ENCODE measurements at regions not wholly inside any gene's neighbourhood (a gene's known extent, or its start where the extent isn't known, plus 50 kb on each side); places are given as distances from the start of the nearest gene placed in this dataset.

DNA sequence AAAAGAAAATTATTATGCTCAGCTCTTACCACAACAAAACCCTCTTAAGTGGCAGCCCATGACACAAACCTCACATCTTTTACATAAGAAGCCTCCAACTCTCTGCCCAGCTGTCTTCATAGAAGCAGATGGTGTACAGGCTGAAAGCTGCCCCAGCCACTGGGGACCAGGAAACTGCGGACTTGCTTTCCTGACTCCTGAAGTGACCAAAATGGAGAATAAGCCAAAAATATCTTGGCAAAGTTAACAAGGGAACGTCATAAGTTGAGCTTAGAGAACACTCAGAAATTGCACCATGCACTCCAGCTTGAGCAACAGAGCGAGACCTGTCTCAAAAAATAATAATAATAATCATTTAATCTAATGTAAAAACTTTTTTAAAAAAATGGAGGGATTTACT is 160.3 kb upstream of the CDYL start:
- no peak for DNase-seq
- peaks cover 90% of the 10 kb centered on the region for H3K27me3 ChIP-seq (ENCODE audit: insufficient read depth, low read depth, severe bottlenecking)

DNA sequence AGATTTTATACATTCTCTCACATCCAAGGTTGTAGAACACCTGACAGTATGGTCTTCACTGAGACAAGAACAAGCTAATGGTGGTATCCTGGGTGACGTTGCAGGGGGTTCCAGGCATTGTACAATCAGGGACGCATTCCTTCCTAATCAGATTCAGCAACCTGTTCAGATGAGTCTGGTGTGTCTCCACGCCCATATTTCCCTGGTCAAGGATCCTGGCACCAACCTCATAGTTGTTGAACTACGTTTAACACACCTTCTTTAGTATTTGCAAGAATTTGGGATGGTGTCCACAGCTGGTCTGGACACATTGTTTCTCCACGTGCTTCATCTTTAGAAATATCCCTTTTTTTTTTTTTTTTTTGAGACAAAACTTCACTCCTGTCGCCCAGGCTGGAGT is 161.0 kb upstream of the CDYL start:
- H3K9me3 ChIP-seq (ENCODE audit: severe bottlenecking) = peaks cover 16% of the 10 kb centered on the region
- H3K27me3 ChIP-seq (ENCODE audit: insufficient read depth, low read depth, severe bottlenecking) = peaks cover 87% of the 10 kb centered on the region
- no peaks in the 10 kb centered on the region for H3K36me3 ChIP-seq
- DNase-seq = no peak
- H3K27ac ChIP-seq = no peak overlapping the region
- no peak overlapping the region for H3K4me3 ChIP-seq (ENCODE audit: low read depth, low read length)
- no peak for TF ChIP-seq CTCF (IDR thresholded peaks at IDR 0.05; ENCODE audit: low read depth, low read length)

More for the DNA sequence above, 160.3 kb upstream of the CDYL start:
- no peak for TF ChIP-seq CTCF (IDR thresholded peaks at IDR 0.05; ENCODE audit: low read depth, low read length)
- H3K9me3 ChIP-seq (ENCODE audit: severe bottlenecking) = peaks cover 16% of the 10 kb centered on the region
- H3K4me3 ChIP-seq (ENCODE audit: low read depth, low read length) = no peak overlapping the region
- no peaks in the 10 kb centered on the region for H3K36me3 ChIP-seq
- no peak overlapping the region for H3K27ac ChIP-seq

GRCh38 chr6:4614637-4615036 is 161.6 kb upstream of the CDYL start:
- Histone ChIP-seq H3K36me3 (no peaks in the 10 kb centered on the region), H3K27ac (no peak overlapping the region), H3K4me3 (ENCODE audit: low read depth, low read length) (no peak overlapping the region), H3K9me3 (ENCODE audit: severe bottlenecking) (peaks cover 16% of the 10 kb centered on the region), H3K27me3 (ENCODE audit: insufficient read depth, low read depth, severe bottlenecking) (peaks cover 87% of the 10 kb centered on the region)
- TF ChIP-seq CTCF (IDR thresholded peaks at IDR 0.05; ENCODE audit: low read depth, low read length) = no peak
- DNase-seq = no peak

GRCh38 chr6:4613795-4614194 is 162.4 kb upstream of the CDYL start:
- H3K36me3 ChIP-seq = no peaks in the 10 kb centered on the region
- no peak for DNase-seq
- no peak overlapping the region for H3K27ac ChIP-seq
- peaks cover 16% of the 10 kb centered on the region for H3K9me3 ChIP-seq (ENCODE audit: severe bottlenecking)
- no peak for TF ChIP-seq CTCF (IDR thresholded peaks at IDR 0.05; ENCODE audit: low read depth, low read length)
- no peak overlapping the region for H3K4me3 ChIP-seq (ENCODE audit: low read depth, low read length)
- H3K27me3 ChIP-seq (ENCODE audit: insufficient read depth, low read depth, severe bottlenecking) = peaks cover 90% of the 10 kb centered on the region

DNA sequence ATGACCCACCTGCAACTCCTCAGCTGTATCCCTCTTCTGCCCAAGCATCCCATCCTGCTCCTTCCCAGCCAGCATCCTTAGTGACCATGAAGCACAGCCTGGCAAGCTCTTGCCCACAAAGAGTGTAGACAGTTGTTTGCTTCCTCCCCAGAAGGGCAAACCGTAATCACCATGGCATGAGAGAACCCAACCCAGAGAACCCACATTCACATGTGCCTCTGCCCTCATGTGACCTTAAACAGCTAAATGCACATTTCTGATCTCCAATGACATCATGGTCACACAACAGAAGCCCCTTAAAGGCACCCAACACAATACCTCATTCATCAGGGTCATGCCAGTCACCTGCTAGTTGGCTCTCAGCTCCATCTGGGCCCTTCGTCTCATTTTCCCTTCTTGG is 162.8 kb upstream of the CDYL start:
- H3K4me3 ChIP-seq (ENCODE audit: low read depth, low read length) = no peak overlapping the region
- peaks cover 16% of the 10 kb centered on the region for H3K9me3 ChIP-seq (ENCODE audit: severe bottlenecking)
- no peak for DNase-seq
- H3K36me3 ChIP-seq = no peaks in the 10 kb centered on the region
- TF ChIP-seq CTCF (IDR thresholded peaks at IDR 0.05; ENCODE audit: low read depth, low read length) = no peak
- peaks cover 90% of the 10 kb centered on the region for H3K27me3 ChIP-seq (ENCODE audit: insufficient read depth, low read depth, severe bottlenecking)
- no peak overlapping the region for H3K27ac ChIP-seq

- no peak for DNase-seq
Observed at GRCh38 chr6:4612636-4613171, 163.5 kb upstream of the CDYL start.

More at GRCh38 chr6:4612636-4613171, 163.5 kb upstream of the CDYL start:
- Histone ChIP-seq H3K4me3 (ENCODE audit: low read depth, low read length) (no peak overlapping the region), H3K36me3 (no peaks in the 10 kb centered on the region), H3K27me3 (ENCODE audit: insufficient read depth, low read depth, severe bottlenecking) (peaks cover 91% of the 10 kb centered on the region), H3K27ac (no peak overlapping the region), H3K9me3 (ENCODE audit: severe bottlenecking) (peaks cover 16% of the 10 kb centered on the region)
- TF ChIP-seq CTCF (IDR thresholded peaks at IDR 0.05; ENCODE audit: low read depth, low read length) = no peak

Data from WERI-Rb-1 (cell line).